ENCODE measurements at regions not wholly inside any gene's neighbourhood (a gene's known extent, or its start where the extent isn't known, plus 50 kb on each side); places are given as distances from the start of the nearest gene placed in this dataset.

- TF ChIP-seq, protein P1, sequence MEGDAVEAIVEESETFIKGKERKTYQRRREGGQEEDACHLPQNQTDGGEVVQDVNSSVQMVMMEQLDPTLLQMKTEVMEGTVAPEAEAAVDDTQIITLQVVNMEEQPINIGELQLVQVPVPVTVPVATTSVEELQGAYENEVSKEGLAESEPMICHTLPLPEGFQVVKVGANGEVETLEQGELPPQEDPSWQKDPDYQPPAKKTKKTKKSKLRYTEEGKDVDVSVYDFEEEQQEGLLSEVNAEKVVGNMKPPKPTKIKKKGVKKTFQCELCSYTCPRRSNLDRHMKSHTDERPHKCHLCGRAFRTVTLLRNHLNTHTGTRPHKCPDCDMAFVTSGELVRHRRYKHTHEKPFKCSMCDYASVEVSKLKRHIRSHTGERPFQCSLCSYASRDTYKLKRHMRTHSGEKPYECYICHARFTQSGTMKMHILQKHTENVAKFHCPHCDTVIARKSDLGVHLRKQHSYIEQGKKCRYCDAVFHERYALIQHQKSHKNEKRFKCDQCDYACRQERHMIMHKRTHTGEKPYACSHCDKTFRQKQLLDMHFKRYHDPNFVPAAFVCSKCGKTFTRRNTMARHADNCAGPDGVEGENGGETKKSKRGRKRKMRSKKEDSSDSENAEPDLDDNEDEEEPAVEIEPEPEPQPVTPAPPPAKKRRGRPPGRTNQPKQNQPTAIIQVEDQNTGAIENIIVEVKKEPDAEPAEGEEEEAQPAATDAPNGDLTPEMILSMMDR (IDR thresholded peaks at IDR 0.05), result no peak
- TF ChIP-seq POLR2A (IDR thresholded peaks at IDR 0.05) (no peak), EP300 (IDR thresholded peaks at IDR 0.05) (no peak)
Observed at GRCh38 chr10:3635697-3636096, 149.3 kb downstream of the KLF6 start.

All from suprapubic skin (tissue), 3 donors.